HG03442 (cell line): ENCODE measurements at regions not wholly inside any gene's neighbourhood (a gene's known extent, or its start where the extent isn't known, plus 50 kb on each side); places are given as distances from the start of the nearest gene placed in this dataset.
A peak's percentile ranks its signal among the peaks of the same experiment; 100 is the strongest.
"Not testable (repeated sequence)": the region's sequence is repeated elsewhere in the genome, so short reads cannot be mapped to it uniquely, and the experiment has no call there.

Experiments
- ATAC-seq: cut with Tn5 transposase; IDR thresholded peaks from one replicate; pipeline ENCODE4 v1.9.1; 2021; ENCODE audit warnings: mild to moderate bottlenecking, moderate library complexity; ENCODE audit not compliant: unreplicated experiment

GRCh38 chr7:69360913-69361312, 237.4 kb upstream of the AUTS2 start:
- no peak for ATAC-seq

- ATAC-seq: no peak
Observed at GRCh38 chr7:69363136-69363535, 235.1 kb upstream of the AUTS2 start.

GRCh38 chr7:69364813-69365643, 233.2 kb upstream of the AUTS2 start:
- ATAC-seq: no peak

GRCh38 chr7:69365651-69366192, 232.6 kb upstream of the AUTS2 start:
- ATAC-seq: no peak

DNA sequence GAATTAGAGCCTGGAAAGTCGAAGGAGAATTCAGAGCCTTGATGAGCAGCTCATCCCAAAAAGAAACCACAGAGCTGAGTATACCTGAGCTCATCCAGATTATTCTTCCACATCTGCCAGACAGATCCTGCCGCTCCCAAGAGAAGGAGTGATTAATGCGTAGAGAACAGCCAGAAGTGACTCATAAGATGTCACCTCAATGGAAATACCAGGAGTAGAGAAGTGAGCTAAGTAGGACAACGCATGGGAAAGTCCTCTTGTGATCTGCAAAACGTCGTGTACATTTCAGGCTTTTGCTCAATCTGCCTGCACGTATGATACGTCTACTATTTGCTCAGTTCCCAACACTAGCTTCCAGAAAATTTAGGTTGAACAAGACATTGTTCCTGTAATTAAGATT, 230.5 kb upstream of the AUTS2 start:
- ATAC-seq: no peak

DNA sequence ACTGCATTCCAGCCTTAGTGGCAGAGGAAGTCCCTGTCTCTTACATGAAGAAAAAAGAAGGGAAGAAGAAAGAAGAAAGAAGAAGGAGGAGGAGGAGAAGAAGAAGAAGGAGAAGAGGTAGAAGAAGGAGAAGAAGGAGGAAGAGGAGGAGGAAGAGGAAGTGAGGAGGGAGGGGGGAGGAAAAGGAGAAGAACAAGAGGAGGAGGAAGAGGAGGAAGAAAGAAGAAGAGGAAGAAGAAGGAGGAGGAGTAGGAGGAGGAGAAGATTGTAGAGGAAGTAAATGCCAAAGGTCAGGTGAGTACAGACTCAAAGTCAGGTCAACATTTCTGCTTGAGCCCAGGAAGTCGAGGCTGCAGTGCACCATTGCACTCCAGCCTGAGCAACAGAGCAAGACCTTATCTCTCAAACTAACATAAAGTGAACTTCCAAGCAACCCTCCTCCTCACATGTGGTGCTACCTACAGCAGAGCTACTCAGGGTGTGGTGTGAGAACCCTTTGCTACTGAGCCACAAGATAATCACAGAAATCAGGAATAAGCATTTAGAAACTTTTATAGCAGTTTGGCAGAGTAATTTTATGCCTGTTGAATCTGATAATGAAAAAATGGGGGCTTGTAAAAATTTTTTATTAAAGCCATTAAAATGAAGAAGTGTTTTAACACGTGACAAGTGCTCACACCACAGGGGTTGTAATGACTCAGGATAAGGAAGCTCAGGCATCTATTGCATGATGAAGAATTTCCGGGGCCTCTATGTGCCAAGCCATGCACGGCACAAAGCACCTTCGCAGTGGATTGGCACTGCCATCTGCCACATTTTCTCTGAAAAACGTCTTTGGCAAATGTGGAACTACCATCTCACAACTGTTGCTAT, 224.9 kb upstream of the AUTS2 start:
- no peak for ATAC-seq

- ATAC-seq: no peak
Observed at GRCh38 chr7:69374044-69374425, 224.2 kb upstream of the AUTS2 start.

DNA sequence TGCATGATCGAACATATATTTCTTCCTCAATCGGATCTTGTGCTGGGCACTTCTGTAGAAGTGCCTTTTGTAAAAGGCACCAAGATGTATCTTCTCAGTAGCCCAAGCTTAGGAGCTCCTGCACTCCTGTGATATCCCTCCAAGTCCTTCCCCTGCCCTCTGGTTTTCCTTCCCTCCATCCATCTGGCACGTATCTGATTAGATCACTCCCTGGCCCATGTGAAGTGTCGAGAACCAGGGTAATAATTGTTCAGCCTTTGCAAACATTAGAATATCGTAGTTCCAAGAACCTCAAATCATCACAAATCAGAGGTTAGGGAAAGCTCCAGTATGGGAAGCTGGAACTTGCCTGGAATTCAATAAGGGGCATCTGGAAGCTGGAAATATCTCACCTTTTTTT, 221.1 kb upstream of the AUTS2 start:
- ATAC-seq: no peak

GRCh38 chr7:69388452-69389137, 209.7 kb upstream of the AUTS2 start:
- ATAC-seq: no peak

DNA sequence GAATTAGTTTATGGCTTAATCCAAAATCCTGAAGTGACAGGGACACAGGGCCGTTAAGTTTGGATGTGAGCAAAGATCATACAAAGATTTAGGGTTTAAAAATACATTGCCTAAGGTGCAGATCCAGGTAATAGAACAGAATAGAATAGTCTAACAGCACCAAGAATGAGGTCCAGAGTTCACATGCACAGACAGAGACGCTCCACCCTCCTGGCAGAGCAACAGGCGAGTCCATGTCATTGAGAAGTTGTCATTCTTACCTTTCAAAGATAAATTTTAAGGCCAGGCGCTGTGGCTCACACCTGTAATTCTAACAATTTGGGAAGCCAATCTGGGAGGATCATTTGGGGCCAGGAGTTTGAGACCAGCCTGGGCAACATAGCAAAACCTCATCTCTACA, 209.1 kb upstream of the AUTS2 start:
- no peak for ATAC-seq

GRCh38 chr7:69393912-69394311, 204.4 kb upstream of the AUTS2 start:
- ATAC-seq: not testable (repeated sequence)

- no peak for ATAC-seq
Observed at GRCh38 chr7:69395061-69395714, 203.1 kb upstream of the AUTS2 start.

DNA sequence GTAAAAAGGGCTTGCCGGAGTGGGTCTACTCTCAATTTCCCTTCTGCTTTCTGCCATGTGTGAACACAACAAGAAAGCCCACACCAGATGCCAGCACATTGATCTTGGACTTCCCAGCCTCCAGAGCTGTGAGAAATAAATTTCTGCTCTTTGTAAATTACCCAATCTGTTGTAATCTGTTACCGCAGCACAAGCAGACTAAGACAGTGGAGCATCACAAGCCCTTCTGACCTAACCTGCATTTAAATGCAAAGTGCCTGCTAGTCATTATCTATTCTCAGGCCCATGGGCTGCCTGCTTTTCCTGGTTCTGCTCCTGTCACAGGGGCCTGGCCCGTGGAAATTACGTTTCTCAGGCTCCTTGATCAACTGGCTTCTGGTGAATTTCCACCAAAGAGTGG, 199.3 kb upstream of the AUTS2 start:
- no peak for ATAC-seq

DNA sequence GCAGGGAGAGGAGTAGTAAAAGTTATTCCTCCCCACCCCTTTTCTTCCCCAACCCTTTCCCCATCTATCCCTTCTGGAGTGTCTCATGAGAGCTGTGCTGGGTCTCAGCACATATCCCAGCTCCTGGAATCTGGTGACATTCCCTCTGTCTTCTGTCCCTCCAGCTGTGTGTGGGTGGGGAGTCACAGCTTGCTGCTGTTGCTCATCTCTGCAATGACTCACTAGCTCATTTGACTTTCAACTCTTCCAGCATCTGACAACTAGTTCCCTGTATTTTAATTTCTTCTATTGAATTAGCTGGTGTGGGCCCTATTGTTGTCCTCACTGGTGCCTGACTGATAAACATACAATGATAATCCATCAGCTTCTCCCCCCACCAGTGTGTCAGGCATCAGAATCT, 198.9 kb upstream of the AUTS2 start:
- ATAC-seq: no peak

GRCh38 chr7:69402696-69403095, 195.6 kb upstream of the AUTS2 start:
- ATAC-seq: no peak

DNA sequence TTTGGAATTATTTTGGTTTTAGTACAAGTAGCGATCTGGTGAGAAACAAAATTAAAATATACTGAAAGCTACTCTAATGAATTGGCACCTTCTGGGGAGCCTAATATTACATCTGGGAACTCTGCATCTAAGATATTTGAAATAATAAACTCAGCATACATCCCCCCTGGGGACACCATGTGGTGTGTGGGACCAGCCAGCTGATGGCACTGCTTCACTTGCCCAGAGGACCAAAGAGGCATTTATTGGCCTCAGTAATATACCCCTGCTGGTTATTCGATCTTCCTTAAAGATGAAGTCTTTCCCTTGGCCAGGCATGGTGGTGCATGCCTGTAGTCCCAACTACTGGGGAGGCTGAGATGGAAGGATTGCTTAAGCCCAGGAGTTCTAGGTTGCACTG, 195.1 kb upstream of the AUTS2 start:
- ATAC-seq: peak; percentile 46

GRCh38 chr7:69411018-69411417, 187.3 kb upstream of the AUTS2 start:
- no peak for ATAC-seq

DNA sequence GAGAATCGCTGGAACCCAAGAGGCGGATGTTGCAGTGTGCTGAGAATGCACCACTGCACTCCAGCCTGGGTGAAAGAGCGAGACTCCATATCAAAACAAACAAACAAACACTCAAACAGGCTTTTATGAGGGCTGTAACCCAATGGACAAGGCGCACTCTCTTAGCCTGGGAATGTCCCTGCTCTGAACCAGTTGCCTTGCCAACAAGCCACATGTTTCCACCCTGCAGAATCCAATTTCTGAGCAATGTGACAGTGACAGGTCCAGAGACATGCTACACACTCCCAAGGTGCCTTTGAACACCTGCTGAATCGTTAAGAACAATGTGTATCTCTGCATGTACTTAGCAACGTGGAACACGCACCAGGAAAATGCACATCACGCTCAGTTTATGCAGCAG, 186.8 kb upstream of the AUTS2 start:
- ATAC-seq: no peak

GRCh38 chr7:69412331-69413146, 185.7 kb upstream of the AUTS2 start:
- peak; percentile 95 for ATAC-seq

DNA sequence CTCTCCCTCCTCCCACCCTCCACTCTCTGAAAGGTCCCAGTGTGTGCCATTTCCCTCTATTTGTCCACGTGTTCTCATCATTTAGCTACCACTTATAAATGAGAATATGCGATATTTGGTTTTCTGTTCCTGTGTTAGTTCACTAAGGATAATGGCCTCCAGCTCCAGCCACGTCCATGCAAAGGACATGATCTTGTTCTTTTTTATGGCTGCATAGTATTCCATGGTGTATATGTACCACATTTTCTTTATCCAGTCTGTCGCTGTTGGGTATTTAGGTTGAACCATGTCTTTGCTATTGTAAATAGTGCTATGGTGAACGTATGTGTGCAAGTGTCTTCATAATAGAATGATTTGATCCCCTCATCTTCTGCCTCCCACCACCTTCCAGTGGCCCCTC, 183.7 kb upstream of the AUTS2 start:
- no peak for ATAC-seq
